Stimulated activated naive CD4-positive, alpha-beta T cell (primary cell): ENCODE measurements at regions not wholly inside any gene's neighbourhood (a gene's known extent, or its start where the extent isn't known, plus 50 kb on each side); places are given as distances from the start of the nearest gene placed in this dataset.
"Not testable (repeated sequence)": the region's sequence is repeated elsewhere in the genome, so short reads cannot be mapped to it uniquely, and the experiment has no call there.

ENCODE experiments used
- DNase-seq, 6 experiments: peaks; one replicate each; lab custom pipeline; 2025; lab: John Stamatoyannopoulos, UW

GRCh38 chr14:55767286-55767685 lies 187.3 kb downstream of the KTN1 start:
- DNase-seq = no peak

- DNase-seq = no peak
Measured at GRCh38 chr14:55769877-55770276, 189.9 kb downstream of the KTN1 start.

DNA sequence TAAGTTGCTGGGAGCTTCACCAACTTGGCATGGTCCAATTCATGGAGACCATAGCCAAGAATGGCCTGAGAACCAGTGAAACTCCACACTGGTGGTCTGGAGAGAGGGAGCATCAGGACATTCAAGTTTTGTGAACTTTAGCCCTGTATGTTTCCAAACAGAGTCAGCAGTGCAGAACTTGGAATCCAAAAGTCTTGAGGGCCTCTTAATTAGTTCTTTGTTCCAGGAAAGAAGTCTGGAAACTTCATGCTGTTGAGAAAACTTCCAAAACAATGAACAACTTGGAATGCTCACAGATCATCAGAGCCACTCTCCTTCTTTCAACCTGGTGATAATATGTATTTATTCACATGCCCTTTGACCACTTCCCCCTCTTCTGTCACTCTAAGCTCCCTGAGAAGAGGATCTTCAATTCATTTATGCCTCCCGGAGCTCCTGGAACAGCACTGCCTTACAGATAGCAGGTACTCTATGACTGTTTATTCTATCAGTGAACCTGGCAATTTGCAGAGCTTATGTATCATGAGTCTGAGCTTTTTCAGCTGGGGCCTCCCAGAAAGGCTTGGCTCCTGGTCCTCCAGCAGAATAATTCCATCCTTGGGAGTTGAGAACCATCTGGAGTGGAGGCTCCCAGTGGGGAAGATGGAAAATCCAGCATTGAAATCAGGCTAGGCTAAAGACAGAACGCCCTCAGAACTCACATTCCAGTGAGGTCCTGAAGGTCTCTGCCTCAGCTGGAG lies 191.4 kb downstream of the KTN1 start:
- DNase-seq = no peak

GRCh38 chr14:55772486-55772885 lies 192.5 kb downstream of the KTN1 start:
- DNase-seq = no peak

DNA sequence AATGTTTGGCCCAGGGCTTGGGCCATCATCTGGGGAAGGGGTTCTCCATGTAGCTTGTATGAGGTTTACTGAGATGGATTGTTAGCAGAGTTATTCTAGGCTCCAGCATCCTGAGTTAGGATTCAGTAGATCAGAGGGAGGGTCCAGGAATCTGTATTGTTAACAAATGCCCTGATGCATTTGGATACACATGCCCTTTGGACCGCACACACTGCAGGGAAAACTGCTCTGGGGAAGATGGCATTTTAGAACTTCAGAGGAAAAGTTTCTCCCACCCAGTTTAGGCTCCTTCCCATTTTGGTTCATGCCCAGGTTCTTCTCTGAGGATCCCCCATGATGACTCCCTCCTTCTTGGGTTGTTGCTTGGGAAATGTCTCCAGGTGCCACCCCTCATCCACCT lies 193.3 kb downstream of the KTN1 start:
- no peak for DNase-seq

GRCh38 chr14:55773984-55774545 lies 194.1 kb downstream of the KTN1 start:
- DNase-seq = no peak

DNA sequence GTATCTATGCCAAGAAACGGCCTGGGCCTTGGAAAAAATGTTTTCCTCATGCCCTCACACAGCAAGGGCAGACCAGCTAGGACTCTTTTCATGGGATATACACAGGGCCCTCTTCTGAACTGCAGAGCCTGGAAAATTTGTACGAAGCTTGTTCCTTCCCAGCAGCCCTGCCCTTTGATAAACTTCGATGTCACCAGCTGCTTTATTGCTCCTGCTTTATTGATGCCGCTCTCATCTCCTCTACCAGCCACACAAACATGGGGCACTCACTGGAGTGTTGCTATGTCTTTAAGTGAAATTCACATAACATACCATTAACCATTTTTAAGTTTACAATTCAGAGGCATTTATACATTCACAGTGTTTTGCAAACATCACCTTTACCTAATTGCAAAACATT lies 197.9 kb downstream of the KTN1 start:
- DNase-seq = no peak

DNA sequence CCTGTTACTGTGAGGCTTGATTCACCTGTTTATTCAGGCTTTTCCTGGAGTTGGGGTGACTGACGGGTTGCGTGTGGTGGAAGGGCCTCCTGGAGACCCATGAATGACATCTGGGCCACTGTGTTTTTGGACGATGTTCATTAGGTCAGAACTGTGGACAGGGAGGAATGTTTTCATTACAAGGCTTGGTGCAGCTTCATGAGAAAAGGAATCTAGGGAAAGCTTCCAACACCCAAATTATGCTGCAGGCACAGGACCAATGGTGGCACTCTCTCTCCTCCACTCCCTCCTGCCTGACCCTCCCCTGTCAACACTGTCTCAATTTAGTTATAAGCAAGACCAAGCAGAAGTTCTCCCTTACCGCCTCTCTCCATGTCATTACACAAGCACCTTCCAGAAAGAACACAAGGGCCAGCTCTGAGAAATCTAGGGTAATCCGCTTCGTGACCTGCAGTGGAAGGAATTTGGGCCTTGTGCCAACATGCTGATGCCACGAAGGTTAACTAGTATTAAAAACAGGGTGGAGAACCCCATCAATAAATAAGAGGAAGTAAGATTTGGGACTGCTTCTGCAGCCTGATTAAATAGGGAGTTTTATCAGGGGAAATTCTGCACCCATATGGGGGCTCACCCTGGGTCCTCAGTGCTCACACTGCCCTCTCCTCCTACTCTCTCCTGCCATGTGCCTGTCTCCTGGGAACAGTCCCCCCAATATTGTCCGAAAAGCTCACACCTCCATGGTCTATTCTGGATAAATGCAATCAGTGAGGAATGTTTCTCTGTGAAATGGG lies 200.3 kb downstream of the KTN1 start:
- no peak for DNase-seq

DNA sequence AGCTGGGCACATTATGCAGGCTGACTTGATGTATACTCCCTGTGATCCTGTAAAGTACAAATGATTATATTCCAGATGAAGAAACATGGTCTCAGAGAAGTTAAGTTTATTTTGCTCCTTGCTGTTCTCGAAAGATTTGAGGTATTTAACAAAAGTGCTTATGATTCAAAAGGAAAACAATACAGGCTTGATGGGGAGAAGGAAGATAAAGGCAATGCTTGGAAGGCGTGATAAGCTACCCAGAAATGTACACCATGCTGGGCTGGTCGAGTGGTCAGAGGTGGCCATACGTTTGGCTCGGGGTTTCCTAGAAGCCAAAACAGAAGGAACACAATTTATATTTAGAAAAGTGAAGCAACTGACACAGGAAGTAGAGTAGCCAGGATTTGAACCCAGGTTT lies 201.0 kb downstream of the KTN1 start:
- no peak for DNase-seq

GRCh38 chr14:55782166-55782565 lies 202.2 kb downstream of the KTN1 start:
- no peak for DNase-seq

DNA sequence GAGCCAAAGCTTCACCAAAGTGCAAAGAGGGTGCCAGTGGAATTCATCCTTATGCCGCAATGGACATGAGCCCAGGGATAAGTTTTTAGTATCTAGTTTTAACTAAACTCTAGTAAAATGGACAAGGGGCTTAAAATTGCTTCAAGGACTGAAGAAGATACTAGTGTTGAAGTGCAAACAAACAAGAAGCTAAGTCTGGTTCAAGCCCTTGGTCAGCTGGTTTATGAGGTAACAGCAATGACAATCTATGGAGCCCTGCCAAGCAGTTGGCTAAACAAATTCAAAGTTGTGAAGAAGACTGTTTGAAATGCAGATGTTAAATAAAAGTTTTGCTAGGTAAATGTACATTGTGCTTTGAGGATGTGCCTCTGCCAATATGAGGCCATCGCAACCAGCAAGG lies 209.4 kb downstream of the KTN1 start:
- DNase-seq = no peak

- no peak for DNase-seq
Measured at GRCh38 chr14:55794655-55795595, 214.9 kb downstream of the KTN1 start.

DNA sequence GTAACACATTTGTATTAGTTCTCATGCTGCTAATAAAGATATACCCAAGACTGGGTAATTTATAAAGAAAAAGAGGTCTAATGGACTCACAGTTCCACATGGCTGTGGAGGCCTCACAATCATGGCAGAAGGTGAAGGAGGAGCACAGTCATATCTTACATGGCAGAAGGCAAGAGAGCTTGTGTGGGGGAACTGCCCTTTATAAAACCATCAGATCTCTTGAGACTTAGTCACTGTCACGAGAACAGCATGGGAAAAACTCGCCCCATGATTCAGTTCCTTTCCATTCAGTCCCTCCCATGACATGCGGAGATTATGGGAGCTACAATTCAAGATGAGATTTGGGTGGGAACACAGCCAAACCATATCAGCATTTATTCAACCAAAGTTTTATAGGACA lies 216.5 kb downstream of the KTN1 start:
- DNase-seq = not testable (repeated sequence)

- no peak for DNase-seq
Measured at GRCh38 chr14:55798406-55798805, 218.4 kb downstream of the KTN1 start.

- no peak for DNase-seq
Measured at GRCh38 chr14:55799508-55800095, 219.6 kb downstream of the KTN1 start.

DNA sequence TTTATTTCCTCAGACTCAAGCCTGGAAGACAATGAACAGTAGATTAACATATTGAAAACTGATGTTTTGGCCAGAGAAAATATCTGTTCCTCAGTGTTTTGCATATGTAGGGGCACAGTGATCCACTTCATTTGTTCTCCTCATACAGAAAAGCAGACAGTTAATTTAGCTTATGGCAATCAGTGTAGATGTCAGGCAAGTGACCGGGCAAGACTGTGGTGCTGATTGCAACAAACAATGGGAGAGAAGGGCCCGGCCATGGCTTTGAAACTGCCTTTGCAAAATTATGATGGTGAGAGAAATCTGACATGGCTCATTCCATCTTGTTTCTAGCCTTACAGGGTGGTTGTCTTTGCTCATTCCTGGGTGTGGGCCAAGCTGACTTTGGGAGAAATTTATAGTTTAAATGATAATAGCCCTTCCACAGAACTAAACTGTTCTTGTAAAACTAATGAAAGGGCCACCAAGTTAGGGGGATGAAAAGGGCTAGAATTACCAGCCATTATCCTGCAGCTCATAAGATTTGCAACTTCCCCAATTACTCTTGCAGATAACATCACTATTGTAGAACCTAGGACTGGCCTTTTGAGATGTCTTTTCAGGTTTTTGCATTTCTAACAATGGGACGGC lies 220.3 kb downstream of the KTN1 start:
- no peak for DNase-seq

GRCh38 chr14:55801121-55801520 lies 221.1 kb downstream of the KTN1 start:
- no peak for DNase-seq

GRCh38 chr14:55802986-55803872 lies 223.2 kb downstream of the KTN1 start:
- no peak for DNase-seq

GRCh38 chr14:55803873-55804553 lies 224.0 kb downstream of the KTN1 start:
- DNase-seq = no peak

GRCh38 chr14:55805250-55805649 lies 225.2 kb downstream of the KTN1 start:
- DNase-seq = no peak
